SK-N-SH treated with all-trans-retinoic acid at 6 μM for 48 hours (cell line): ENCODE measurements at regions not wholly inside any gene's neighbourhood (a gene's known extent, or its start where the extent isn't known, plus 50 kb on each side); places are given as distances from the start of the nearest gene placed in this dataset.

Experiments
- ATAC-seq: fragments of 200-7000 bp; cut with Tn5 transposase; 3 replicates; pipeline ENCODE4 v1.9.1; 2020; ENCODE audit warnings: mild to moderate bottlenecking, moderate library complexity
- ARNTL ChIP-seq: fragments of 450-650 bp; formaldehyde crosslinking; IDR thresholded peaks from 2 replicates; pipeline ENCODE4 v1.5.0; 2020; ENCODE audit warnings: low read depth, mild to moderate bottlenecking, moderate library complexity, borderline replicate concordance
- BACH2 ChIP-seq: fragments of 250-450 bp; sonication (Bioruptor Pico); IDR thresholded peaks from 2 replicates; pipeline ENCODE4 v1.9.0; 2021; ENCODE audit warnings: mild to moderate bottlenecking, borderline replicate concordance
- CREB5 ChIP-seq: fragments of 250-450 bp; sonication (Bioruptor Pico); IDR thresholded peaks from 2 replicates; pipeline ENCODE4 v1.5.1; 2020; ENCODE audit warnings: low read depth, mild to moderate bottlenecking, moderate library complexity
- CSDC2 ChIP-seq: fragments of 250-450 bp; sonication (Bioruptor Pico); IDR thresholded peaks from 2 replicates; pipeline ENCODE4 v1.5.0; 2020; ENCODE audit warnings: mild to moderate bottlenecking, moderate library complexity
- CSRNP3 ChIP-seq: fragments of 250-450 bp; sonication (Bioruptor Pico); IDR thresholded peaks from 2 replicates; pipeline ENCODE4 v1.5.1; 2021; ENCODE audit warnings: mild to moderate bottlenecking, moderate library complexity
- ESRRG ChIP-seq: fragments of 250-450 bp; sonication (Bioruptor Pico); IDR thresholded peaks from 2 replicates; pipeline ENCODE4 v1.6.1; 2021; ENCODE audit warnings: mild to moderate bottlenecking
- GLIS3 ChIP-seq: fragments of 250-450 bp; sonication (Bioruptor Pico); IDR thresholded peaks from 2 replicates; pipeline ENCODE4 v1.5.0; 2020; ENCODE audit warnings: mild to moderate bottlenecking, moderate library complexity
- ISL1 ChIP-seq: fragments of 250-450 bp; sonication (Bioruptor Pico); IDR thresholded peaks from 2 replicates; pipeline ENCODE4 v2.1.2; 2022; ENCODE audit warnings: mild to moderate bottlenecking, moderate library complexity
- OSR1 ChIP-seq: fragments of 250-450 bp; sonication (Bioruptor Pico); IDR thresholded peaks from 2 replicates; pipeline ENCODE4 v1.8.0; 2022; ENCODE audit warnings: moderate library complexity, mild to moderate bottlenecking, inconsistent platforms
- PATZ1 ChIP-seq: fragments of 250-450 bp; sonication (Bioruptor Pico); IDR thresholded peaks from 2 replicates; pipeline ENCODE4 v1.8.0; 2020; ENCODE audit warnings: mild to moderate bottlenecking, moderate library complexity, borderline replicate concordance
- POU6F1 ChIP-seq: fragments of 250-450 bp; sonication (Bioruptor Pico); IDR thresholded peaks from 2 replicates; pipeline ENCODE4 v1.8.0; 2021; ENCODE audit warnings: low read depth, mild to moderate bottlenecking, moderate library complexity, borderline replicate concordance
- PPARA ChIP-seq: fragments of 250-450 bp; sonication (Bioruptor Pico); IDR thresholded peaks from 2 replicates; pipeline ENCODE4 v1.5.0; 2020; ENCODE audit warnings: mild to moderate bottlenecking, borderline replicate concordance
- RARB ChIP-seq: fragments of 250-450 bp; sonication (Bioruptor Pico); IDR thresholded peaks from 2 replicates; pipeline ENCODE4 v1.8.0; 2021; ENCODE audit warnings: mild to moderate bottlenecking, moderate library complexity
- SNAI2 ChIP-seq: fragments of 250-450 bp; sonication (Bioruptor Pico); IDR thresholded peaks from 2 replicates; pipeline ENCODE4 v1.5.0; 2020; ENCODE audit warnings: mild to moderate bottlenecking, moderate library complexity
- TCF4 ChIP-seq: fragments of 250-450 bp; sonication (Bioruptor Pico); IDR thresholded peaks from 2 replicates; pipeline ENCODE4 v1.8.0; 2021; ENCODE audit warnings: mild to moderate bottlenecking, moderate library complexity, borderline replicate concordance
- TOX ChIP-seq: fragments of 250-450 bp; sonication (Bioruptor Pico); IDR thresholded peaks from 2 replicates; pipeline ENCODE4 v1.8.0; 2021; ENCODE audit warnings: mild to moderate bottlenecking, moderate library complexity, borderline replicate concordance
- TSHZ2 ChIP-seq: fragments of 250-450 bp; sonication (Bioruptor Pico); IDR thresholded peaks from 2 replicates; pipeline ENCODE4 v1.5.0; 2020; ENCODE audit warnings: mild to moderate bottlenecking, moderate library complexity
- ZC3H10 ChIP-seq: fragments of 250-450 bp; sonication (Bioruptor Pico); IDR thresholded peaks from 2 replicates; pipeline ENCODE4 v1.5.1; 2021; ENCODE audit warnings: mild to moderate bottlenecking, moderate library complexity
- ZFP3 ChIP-seq: fragments of 250-450 bp; sonication (Bioruptor Pico); IDR thresholded peaks from 2 replicates; pipeline ENCODE4 v1.5.0; 2020; ENCODE audit warnings: mild to moderate bottlenecking, moderate library complexity
- ZFP30 ChIP-seq: fragments of 450-650 bp; formaldehyde crosslinking; IDR thresholded peaks from 2 replicates; pipeline ENCODE4 v1.5.0; 2022; ENCODE audit warnings: mild to moderate bottlenecking, moderate library complexity
- ZNF565 ChIP-seq: fragments of 450-650 bp; formaldehyde crosslinking; conservative IDR thresholded peaks from 2 replicates; pipeline ENCODE4 v1.5.0; 2020; ENCODE audit warnings: low read depth, mild to moderate bottlenecking, moderate library complexity
- ZNF70 ChIP-seq: fragments of 450-650 bp; formaldehyde crosslinking; IDR thresholded peaks from 2 replicates; pipeline ENCODE4 v1.5.0; 2020; ENCODE audit warnings: mild to moderate bottlenecking, moderate library complexity
- ZNF8 ChIP-seq: fragments of 450-650 bp; formaldehyde crosslinking; IDR thresholded peaks from 2 replicates; pipeline ENCODE4 v1.5.0; 2020; ENCODE audit warnings: mild to moderate bottlenecking, moderate library complexity

GRCh38 chr15:37594417-37594816, 340.0 kb upstream of the TMCO5A start:
- peak; percentile 32; the same call in 2 of the 3 replicates for ATAC-seq
- TF ChIP-seq POU6F1 (CRISPR knock-in tag), result no peak
- no peak for TF ChIP-seq PPARA (CRISPR knock-in tag)
- TF ChIP-seq ZFP30 (CRISPR knock-in tag), result no peak
- no peak for TF ChIP-seq CSRNP3 (CRISPR knock-in tag)
- no peak for TF ChIP-seq ESRRG (CRISPR knock-in tag)
- TF ChIP-seq ZC3H10, result no peak
- no peak for TF ChIP-seq ZNF565
- TF ChIP-seq SNAI2, result no peak
- no peak for TF ChIP-seq ZNF70 (CRISPR knock-in tag)
- no peak for TF ChIP-seq ISL1 (CRISPR knock-in tag)
- no peak for TF ChIP-seq TSHZ2 (CRISPR knock-in tag)
- TF ChIP-seq BACH2, result no peak
- no peak for TF ChIP-seq RARB (CRISPR knock-in tag)
- TF ChIP-seq CREB5 (CRISPR knock-in tag), result no peak
- no peak for TF ChIP-seq PATZ1
- TF ChIP-seq GLIS3, result no peak
- TF ChIP-seq ARNTL (CRISPR knock-in tag), result no peak
- no peak for TF ChIP-seq TCF4 (CRISPR knock-in tag)
- no peak for TF ChIP-seq ZNF8 (CRISPR knock-in tag)
- no peak for TF ChIP-seq TOX (CRISPR knock-in tag)

GRCh38 chr15:37595426-37595970, 338.9 kb upstream of the TMCO5A start:
- no peak for TF ChIP-seq ZC3H10
- no peak for ATAC-seq

GRCh38 chr15:37599156-37599555, 335.3 kb upstream of the TMCO5A start:
- ATAC-seq, result no peak
- TF ChIP-seq OSR1 (CRISPR knock-in tag) (no peak), CSDC2 (CRISPR knock-in tag) (no peak), POU6F1 (CRISPR knock-in tag) (no peak), RARB (CRISPR knock-in tag) (no peak), BACH2 (no peak), ZNF70 (CRISPR knock-in tag) (no peak), ZFP3 (CRISPR knock-in tag) (no peak), PPARA (CRISPR knock-in tag) (no peak), ZC3H10 (no peak), ZNF565 (no peak), SNAI2 (no peak), GLIS3 (no peak), ZFP30 (CRISPR knock-in tag) (no peak), TOX (CRISPR knock-in tag) (no peak)
- TF ChIP-seq, all 23 proteins: peak for 0
